Aorta (tissue), 5 donors: ENCODE measurements at regions not wholly inside any gene's neighbourhood (a gene's known extent, or its start where the extent isn't known, plus 50 kb on each side); places are given as distances from the start of the nearest gene placed in this dataset.

Experiments used
- ATAC-seq: fragments of 200-7000 bp; cut with Tn5 transposase; one replicate; pipeline ENCODE4 v1.9.1; 2022; ENCODE audit warnings: moderate library complexity; ENCODE audit not compliant: low FRiP score
- DNase-seq, 2 donors: peaks; one replicate each; pipeline ENCODE4 v3.0.0-alpha.2; 2020
- H3K27ac ChIP-seq, 2 donors: one replicate each; pipeline ENCODE4 v1.5.1; 2013; ENCODE audit warnings: low read length in 2 of 2, mild to moderate bottlenecking in 2 of 2, moderate library complexity in 2 of 2, control low read depth in 1 of 2, inconsistent platforms in 1 of 2, low read depth in 1 of 2
- H3K27me3 ChIP-seq, 2 donors: one replicate each; pipeline ENCODE4 v1.6.1; 2013; ENCODE audit warnings: control low read depth in 1 of 2, low read length in 1 of 2, mild to moderate bottlenecking in 1 of 2, moderate library complexity in 1 of 2; ENCODE audit not compliant: insufficient read depth in 2 of 2, control insufficient read depth in 1 of 2
- H3K36me3 ChIP-seq, 2 donors: one replicate each; pipeline ENCODE4 v1.6.1; 2013; ENCODE audit warnings: control low read depth in 1 of 2, low read length in 1 of 2, mild to moderate bottlenecking in 1 of 2; ENCODE audit not compliant: insufficient read depth in 2 of 2, control insufficient read depth in 1 of 2
- H3K4me1 ChIP-seq, 2 donors: one replicate each; pipeline ENCODE4 v1.6.1; 2013; ENCODE audit warnings: low read length in 2 of 2, control low read depth in 1 of 2, mild to moderate bottlenecking in 1 of 2, moderate library complexity in 1 of 2; ENCODE audit not compliant: insufficient read depth in 2 of 2, control insufficient read depth in 1 of 2
- H3K4me3 ChIP-seq, 2 donors: one replicate each; pipeline ENCODE4 v1.5.1; 2013; ENCODE audit warnings: low read length in 2 of 2, control low read depth in 1 of 2, mild to moderate bottlenecking in 1 of 2
- H3K9me3 ChIP-seq: one replicate; pipeline ENCODE4 v1.6.1; 2013; ENCODE audit warnings: mild to moderate bottlenecking, low read length; ENCODE audit not compliant: control insufficient read depth
- WGBS, 2 donors: extraction: QIAGEN DNeasy Blood & Tissue Kit; methylation state at CpG; one replicate each; pipeline ENCODE4 v1.1.7; 2013; 5-methylcytosine and 5-hydroxymethylcytosine counted together
- intact Hi-C, 2 donors: fragments of 100-400 bp; cut with DNase I; formaldehyde crosslinking; loops; one replicate each; pipeline versions ENCODE4 v1.14.2 to v1.15.0; 2022
- donor health status: healthy with polysubstance abuse.
- donor health status: Bipolar disorder and iron deficiency.
- donor health status: DM: no; HTN: no; CAD: no.
- donor health status: DM: no; HTN: no; CAD: no.
- donor health status: DM: yes; HTN: yes; CAD: no.

GRCh38 chr1:76781447-76781846, 85.8 kb upstream of the ST6GALNAC5 start:
- H3K27me3 ChIP-seq: no peaks in the 10 kb centered on the region
- no peak overlapping the region for H3K4me3 ChIP-seq
- no peaks in the 10 kb centered on the region for H3K9me3 ChIP-seq
- ATAC-seq: no peak
- intact Hi-C loops: no loop called here
- DNase-seq: no peak
- H3K4me1 ChIP-seq: no peaks in the 10 kb centered on the region
- H3K36me3 ChIP-seq: no peaks in the 10 kb centered on the region
- H3K27ac ChIP-seq: no peak overlapping the region

GRCh38 chr1:76782809-76783208, 84.5 kb upstream of the ST6GALNAC5 start:
- 91 to 95% methylated on average over 1 of the region's 1 CpG for WGBS, 2 donors
- intact Hi-C loops: no loop called here
- Histone ChIP-seq H3K4me1 (no peaks in the 10 kb centered on the region), H3K9me3 (no peaks in the 10 kb centered on the region), H3K36me3 (no peaks in the 10 kb centered on the region), H3K27ac (no peak overlapping the region), H3K4me3 (no peak overlapping the region), H3K27me3 (no peaks in the 10 kb centered on the region)
- ATAC-seq (peak; percentile 46), DNase-seq (no peak)

GRCh38 chr1:76784502-76784901, 82.8 kb upstream of the ST6GALNAC5 start:
- no peak overlapping the region for H3K27ac ChIP-seq
- ATAC-seq (no peak), DNase-seq (no peak)
- intact Hi-C loops: no loop called here
- no peaks in the 10 kb centered on the region for H3K9me3 ChIP-seq
- H3K4me1 ChIP-seq: no peaks in the 10 kb centered on the region
- no peak overlapping the region for H3K4me3 ChIP-seq
- H3K27me3 ChIP-seq: no peaks in the 10 kb centered on the region
- H3K36me3 ChIP-seq: no peaks in the 10 kb centered on the region

- no peaks in the 10 kb centered on the region for H3K36me3 ChIP-seq
- no peaks in the 10 kb centered on the region for H3K9me3 ChIP-seq
- H3K4me3 ChIP-seq: no peak overlapping the region
- no peak overlapping the region for H3K27ac ChIP-seq
- H3K27me3 ChIP-seq: no peaks in the 10 kb centered on the region
- ATAC-seq (no peak), DNase-seq (no peak)
- no peaks in the 10 kb centered on the region for H3K4me1 ChIP-seq
- intact Hi-C loops: no loop called here
These were observed 81.1 kb upstream of the ST6GALNAC5 start for GRCh38 chr1:76786222-76786621.

- Histone ChIP-seq H3K36me3 (no peaks in the 10 kb centered on the region), H3K27me3 (no peaks in the 10 kb centered on the region), H3K9me3 (no peaks in the 10 kb centered on the region), H3K27ac (no peak overlapping the region), H3K4me1 (no peaks in the 10 kb centered on the region), H3K4me3 (no peak overlapping the region)
- ATAC-seq (no peak), DNase-seq (no peak)
- 53 to 60% methylated on average over 2 of the region's 2 CpGs for WGBS, 2 donors
- intact Hi-C loops: no loop called here
These were observed 73.7 kb upstream of the ST6GALNAC5 start for GRCh38 chr1:76793594-76793993.

GRCh38 chr1:76799700-76800099, 67.6 kb upstream of the ST6GALNAC5 start:
- no peaks in the 10 kb centered on the region for H3K27me3 ChIP-seq
- H3K9me3 ChIP-seq: no peaks in the 10 kb centered on the region
- intact Hi-C loops: loop anchor here in 1 of 2 donors (5.0 kb wide), 1 partner anchor 47 kb away; no protein-coding TSS in a partner anchor
- 6 to 9% methylated on average over 2 of the region's 2 CpGs for WGBS, 2 donors
- H3K36me3 ChIP-seq: no peaks in the 10 kb centered on the region
- DNase-seq: no peak
- peaks cover 0 to 2% of the 10 kb centered on the region in 2 donors for H3K4me1 ChIP-seq
- no peak overlapping the region for H3K4me3 ChIP-seq
- H3K27ac ChIP-seq: no peak overlapping the region
- no peak for ATAC-seq

GRCh38 chr1:76802094-76802493, 65.2 kb upstream of the ST6GALNAC5 start:
- ATAC-seq (no peak), DNase-seq (no peak)
- Histone ChIP-seq H3K27me3 (no peaks in the 10 kb centered on the region), H3K27ac (no peak overlapping the region), H3K36me3 (no peaks in the 10 kb centered on the region), H3K4me3 (no peak overlapping the region), H3K4me1 (peaks cover 0 to 2% of the 10 kb centered on the region in 2 donors), H3K9me3 (no peaks in the 10 kb centered on the region)
- 92 to 94% methylated on average over 3 of the region's 3 CpGs for WGBS, 2 donors
- intact Hi-C loops: loop anchor here in 1 of 2 donors (5.0 kb wide), 1 partner anchor 50 kb away; no protein-coding TSS in a partner anchor

- Histone ChIP-seq H3K27me3 (no peaks in the 10 kb centered on the region), H3K4me1 (no peaks in the 10 kb centered on the region), H3K27ac (no peak overlapping the region), H3K4me3 (no peak overlapping the region), H3K36me3 (no peaks in the 10 kb centered on the region), H3K9me3 (no peaks in the 10 kb centered on the region)
- WGBS, 2 donors: 89 to 91% methylated on average over 4 of the region's 4 CpGs
- no peak for DNase-seq
- no peak for ATAC-seq
- intact Hi-C loops: no loop called here
These were observed 59.6 kb upstream of the ST6GALNAC5 start for GRCh38 chr1:76807543-76808260.
